Loucy (cell line): ENCODE measurements at regions not wholly inside any gene's neighbourhood (a gene's known extent, or its start where the extent isn't known, plus 50 kb on each side); places are given as distances from the start of the nearest gene placed in this dataset.

ENCODE experiments used
- H2AFZ ChIP-seq: fragments of 200-600 bp; sonication (generic); 2 replicates; pipeline ENCODE4 v1.6.0; 2016; ENCODE audit warnings: antibody characterized with exemption, mild to moderate bottlenecking, low read length, moderate library complexity
- H3F3A ChIP-seq: fragments of 200-600 bp; 2 replicates; pipeline ENCODE4 v1.6.0; 2016; ENCODE audit warnings: antibody characterized with exemption, low read depth, mild to moderate bottlenecking
- H3K27me3 ChIP-seq: fragments of 200-600 bp; sonication (generic); 2 replicates; pipeline ENCODE4 v1.6.1; 2014; ENCODE audit warnings: low read length, mild to moderate bottlenecking; ENCODE audit not compliant: insufficient read depth, poor library complexity, severe bottlenecking
- H3K36me3 ChIP-seq: fragments of 200-600 bp; sonication (generic); 2 replicates; pipeline ENCODE4 v1.6.1; 2016; ENCODE audit warnings: low read length; ENCODE audit not compliant: insufficient read depth
- H3K4me1 ChIP-seq: fragments of 200-600 bp; sonication (generic); 2 replicates; pipeline ENCODE4 v1.5.1; 2014; ENCODE audit warnings: low read length, mild to moderate bottlenecking; ENCODE audit not compliant: insufficient read depth, poor library complexity, severe bottlenecking
- H3K4me2 ChIP-seq: fragments of 200-600 bp; sonication (generic); 2 replicates; pipeline ENCODE4 v1.6.0; 2014; ENCODE audit warnings: antibody characterized with exemption, low read length, low read depth, mild to moderate bottlenecking; ENCODE audit not compliant: poor library complexity, severe bottlenecking
- H3K4me3 ChIP-seq: fragments of 200-600 bp; sonication (generic); 2 replicates; pipeline ENCODE4 v1.5.1; 2014; ENCODE audit warnings: low read length, mild to moderate bottlenecking, mixed read lengths; ENCODE audit not compliant: poor library complexity, severe bottlenecking
- H3K79me2 ChIP-seq: fragments of 200-600 bp; sonication (generic); 2 replicates; pipeline ENCODE4 v1.6.1; 2014; ENCODE audit warnings: low read length; ENCODE audit not compliant: insufficient read depth
- H3K9ac ChIP-seq: fragments of 200-600 bp; sonication (generic); 2 replicates; pipeline ENCODE4 v1.6.0; 2014; ENCODE audit warnings: mild to moderate bottlenecking, low read depth, low read length, moderate library complexity; ENCODE audit not compliant: poor library complexity, severe bottlenecking
- H3K9me2 ChIP-seq: fragments of 200-600 bp; sonication (generic); replicated peaks from 2 replicates; pipeline ENCODE4 v1.6.1; 2016; ENCODE audit warnings: low read depth, low read length, mixed read lengths
- H3K9me3 ChIP-seq: fragments of 200-600 bp; sonication (generic); 2 replicates; pipeline ENCODE4 v1.6.1; 2014; ENCODE audit warnings: mild to moderate bottlenecking, antibody characterized with exemption, low read length, low read depth; ENCODE audit not compliant: insufficient read depth
- H4K20me1 ChIP-seq: fragments of 200-600 bp; sonication (generic); 2 replicates; pipeline ENCODE4 v1.6.0; 2014; ENCODE audit warnings: antibody characterized with exemption, low read length, mild to moderate bottlenecking; ENCODE audit not compliant: insufficient read depth, poor library complexity, severe bottlenecking
- CTCF ChIP-seq: fragments of 200-600 bp; sonication (generic); conservative IDR thresholded peaks from 2 replicates; pipeline ENCODE4 v1.5.1; 2014; ENCODE audit warnings: mild to moderate bottlenecking, antibody characterized with exemption, low read length
- EZH2phosphoT487 ChIP-seq: fragments of 200-600 bp; IDR thresholded peaks from 2 replicates; pipeline ENCODE4 v1.6.1; 2018; ENCODE audit warnings: antibody characterized with exemption, mild to moderate bottlenecking, moderate library complexity, borderline replicate concordance

- Histone ChIP-seq H4K20me1 (no peaks in the 10 kb centered on the region), H3K4me2 (no peak overlapping the region), H3K9me3 (no peaks in the 10 kb centered on the region), H3F3A (no peaks in the 10 kb centered on the region), H2AFZ (no peak overlapping the region), H3K4me1 (no peaks in the 10 kb centered on the region), H3K4me3 (no peak overlapping the region), H3K9me2 (no peaks in the 10 kb centered on the region), H3K9ac (no peak overlapping the region), H3K27me3 (no peaks in the 10 kb centered on the region), H3K79me2 (no peaks in the 10 kb centered on the region), H3K36me3 (no peaks in the 10 kb centered on the region)
- TF ChIP-seq EZH2phosphoT487 (no peak), CTCF (no peak)
These were observed 105.8 kb upstream of the WNT4 start for GRCh38 chr1:22248746-22249145.

GRCh38 chr1:22249928-22250680, 107.2 kb upstream of the WNT4 start:
- no peaks in the 10 kb centered on the region for H3K27me3 ChIP-seq
- no peak overlapping the region for H3K4me2 ChIP-seq
- H3K79me2 ChIP-seq = no peaks in the 10 kb centered on the region
- H3K36me3 ChIP-seq = no peaks in the 10 kb centered on the region
- no peaks in the 10 kb centered on the region for H3K4me1 ChIP-seq
- H3K9me3 ChIP-seq = no peaks in the 10 kb centered on the region
- H2AFZ ChIP-seq = no peak overlapping the region
- no peak for TF ChIP-seq CTCF
- no peaks in the 10 kb centered on the region for H3F3A ChIP-seq
- no peak overlapping the region for H3K9ac ChIP-seq
- H3K9me2 ChIP-seq = no peaks in the 10 kb centered on the region
- H4K20me1 ChIP-seq = no peaks in the 10 kb centered on the region
- H3K4me3 ChIP-seq = no peak overlapping the region

- H3K4me3 ChIP-seq = no peak overlapping the region
- TF ChIP-seq CTCF (no peak), EZH2phosphoT487 (no peak)
- no peaks in the 10 kb centered on the region for H3K9me2 ChIP-seq
- H3K4me1 ChIP-seq = no peaks in the 10 kb centered on the region
- no peaks in the 10 kb centered on the region for H3K79me2 ChIP-seq
- H3K9me3 ChIP-seq = no peaks in the 10 kb centered on the region
- no peaks in the 10 kb centered on the region for H3K27me3 ChIP-seq
- no peaks in the 10 kb centered on the region for H3F3A ChIP-seq
- no peaks in the 10 kb centered on the region for H3K36me3 ChIP-seq
- no peak overlapping the region for H2AFZ ChIP-seq
- no peaks in the 10 kb centered on the region for H4K20me1 ChIP-seq
- no peak overlapping the region for H3K9ac ChIP-seq
- no peak overlapping the region for H3K4me2 ChIP-seq
These were observed 107.8 kb upstream of the WNT4 start for GRCh38 chr1:22250724-22251123.
